MCF 10A (cell line): ENCODE measurements at regions not wholly inside any gene's neighbourhood (a gene's known extent, or its start where the extent isn't known, plus 50 kb on each side); places are given as distances from the start of the nearest gene placed in this dataset.

Experiments
- BruUV-seq: library from RNA; stranded (reverse); fragments of 400-500 nt; replicated peaks from 2 replicates; lab custom pipeline; 2021; lab: Mats Ljungman, UMichigan
- CTCF ChIA-PET: fragments of 300-600 bp; sonication (Branson Sonifier 250); formaldehyde crosslinking; extraction: SDS; loops from one replicate; lab custom pipeline; 2021; ENCODE audit warnings: antibody characterized with exemption, inconsistent platforms; lab: Yijun Ruan, JAX
- POLR2A ChIA-PET: fragments of 300-600, 350-650 bp; sonication (Branson Sonifier 250); formaldehyde crosslinking; extraction: SDS; loops from one replicate; lab custom pipeline; 2020; ENCODE audit warnings: antibody characterized with exemption, inconsistent platforms; lab: Yijun Ruan, JAX
- DNase-seq: peaks from one replicate; pipeline ENCODE4 v3.0.0-alpha.2; 2018; ENCODE audit not compliant: unreplicated experiment
- H3K27ac Mint-ChIP-seq: one replicate; pipeline ENCODE4 v1.8.0; 2022; ENCODE audit warnings: mild to moderate bottlenecking, low read depth, mixed read lengths; ENCODE audit not compliant: unreplicated experiment
- H3K27me3 Mint-ChIP-seq: one replicate; pipeline ENCODE4 v1.8.0; 2022; ENCODE audit warnings: mixed read lengths; ENCODE audit not compliant: insufficient read depth, unreplicated experiment
- H3K36me3 Mint-ChIP-seq: one replicate; pipeline ENCODE4 v1.8.0; 2022; ENCODE audit warnings: mild to moderate bottlenecking, moderate library complexity, mixed read lengths; ENCODE audit not compliant: insufficient read depth, unreplicated experiment
- H3K4me1 Mint-ChIP-seq: one replicate; pipeline ENCODE4 v1.8.0; 2022; ENCODE audit warnings: mixed read lengths; ENCODE audit not compliant: insufficient read depth, unreplicated experiment
- H3K4me3 Mint-ChIP-seq: one replicate; pipeline ENCODE4 v1.8.0; 2022; ENCODE audit warnings: mild to moderate bottlenecking, moderate library complexity, mixed read lengths; ENCODE audit not compliant: unreplicated experiment
- H3K9me3 Mint-ChIP-seq: one replicate; pipeline ENCODE4 v1.8.0; 2022; ENCODE audit warnings: mixed read lengths; ENCODE audit not compliant: unreplicated experiment
- intact Hi-C: fragments of 100-400 bp; cut with micrococcal nuclease; formaldehyde crosslinking; loops from 2 replicates; pipeline ENCODE4 v1.14.1; 2022
- TF ChIP-seq, protein P1 (sequence below): fragments of 200-600 bp; IDR thresholded peaks from one replicate; pipeline ENCODE4 v1.8.0; 2022; ENCODE audit warnings: antibody characterized with exemption, mild to moderate bottlenecking; ENCODE audit not compliant: unreplicated experiment

GRCh38 chr13:64740493-64740892, 2489.6 kb downstream of the PCDH9 start:
- peaks cover 19% of the 10 kb centered on the region for H3K9me3 Mint-ChIP-seq
- POLR2A ChIA-PET: no interaction called here
- no peaks in the 10 kb centered on the region for H3K27me3 Mint-ChIP-seq
- no TSS peak for BruUV-seq
- DNase-seq: no peak
- H3K27ac Mint-ChIP-seq: no peak overlapping the region
- intact Hi-C loops: no loop called here
- H3K36me3 Mint-ChIP-seq: peaks cover 5% of the 10 kb centered on the region
- H3K4me1 Mint-ChIP-seq: no peaks in the 10 kb centered on the region
- no peak overlapping the region for H3K4me3 Mint-ChIP-seq
- CTCF ChIA-PET: interaction anchor here (0.6 to 0.7 kb wide), 2 partner anchors 16 to 76 kb away, joined by 3 read pairs; no protein-coding TSS in a partner anchor
- TF ChIP-seq, protein P1, sequence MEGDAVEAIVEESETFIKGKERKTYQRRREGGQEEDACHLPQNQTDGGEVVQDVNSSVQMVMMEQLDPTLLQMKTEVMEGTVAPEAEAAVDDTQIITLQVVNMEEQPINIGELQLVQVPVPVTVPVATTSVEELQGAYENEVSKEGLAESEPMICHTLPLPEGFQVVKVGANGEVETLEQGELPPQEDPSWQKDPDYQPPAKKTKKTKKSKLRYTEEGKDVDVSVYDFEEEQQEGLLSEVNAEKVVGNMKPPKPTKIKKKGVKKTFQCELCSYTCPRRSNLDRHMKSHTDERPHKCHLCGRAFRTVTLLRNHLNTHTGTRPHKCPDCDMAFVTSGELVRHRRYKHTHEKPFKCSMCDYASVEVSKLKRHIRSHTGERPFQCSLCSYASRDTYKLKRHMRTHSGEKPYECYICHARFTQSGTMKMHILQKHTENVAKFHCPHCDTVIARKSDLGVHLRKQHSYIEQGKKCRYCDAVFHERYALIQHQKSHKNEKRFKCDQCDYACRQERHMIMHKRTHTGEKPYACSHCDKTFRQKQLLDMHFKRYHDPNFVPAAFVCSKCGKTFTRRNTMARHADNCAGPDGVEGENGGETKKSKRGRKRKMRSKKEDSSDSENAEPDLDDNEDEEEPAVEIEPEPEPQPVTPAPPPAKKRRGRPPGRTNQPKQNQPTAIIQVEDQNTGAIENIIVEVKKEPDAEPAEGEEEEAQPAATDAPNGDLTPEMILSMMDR: no peak

- Mint-ChIP-seq H3K27me3 (no peaks in the 10 kb centered on the region), H3K4me3 (no peak overlapping the region), H3K36me3 (no peaks in the 10 kb centered on the region), H3K9me3 (no peaks in the 10 kb centered on the region), H3K4me1 (peaks cover 6% of the 10 kb centered on the region), H3K27ac (no peak overlapping the region)
- intact Hi-C loops: no loop called here
- TF ChIP-seq, protein P1: no peak
- no TSS peak for BruUV-seq
- ChIA-PET POLR2A (no interaction called here), CTCF (interaction anchor here (0.8 kb wide), 1 partner anchor 28 kb away, joined by 4 read pairs; no protein-coding TSS in a partner anchor)
- no peak for DNase-seq
These were observed 2504.6 kb downstream of the PCDH9 start for GRCh38 chr13:64725492-64725891.

DNA sequence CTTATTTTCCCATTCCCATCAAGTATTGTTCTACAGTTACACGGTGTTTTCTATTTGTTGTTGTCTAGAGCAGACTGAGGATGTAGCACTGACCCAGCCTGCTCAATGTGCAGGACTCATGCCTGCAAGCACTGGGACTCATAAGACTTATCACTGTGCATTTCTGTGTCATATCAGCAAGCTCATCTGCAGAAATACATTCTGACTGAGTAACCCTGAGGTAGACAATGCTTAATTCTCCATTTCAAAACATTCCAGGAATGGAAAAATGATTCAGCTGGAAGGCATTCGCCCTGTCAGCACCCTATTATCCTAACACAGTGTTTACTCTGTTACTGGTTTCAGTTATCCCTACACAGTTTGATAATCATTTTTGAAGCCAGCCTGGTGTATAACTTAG, 2506.4 kb downstream of the PCDH9 start:
- intact Hi-C loops: no loop called here
- H3K4me3 Mint-ChIP-seq: no peak overlapping the region
- peaks cover 6% of the 10 kb centered on the region for H3K4me1 Mint-ChIP-seq
- DNase-seq: peak; percentile 79
- H3K27ac Mint-ChIP-seq: no peak overlapping the region
- H3K27me3 Mint-ChIP-seq: no peaks in the 10 kb centered on the region
- ChIA-PET CTCF (interaction anchor here (0.5 to 1.0 kb wide), 3 partner anchors 16 to 642 kb away, joined by 3 to 4 read pairs (median 3); no protein-coding TSS in a partner anchor), POLR2A (interaction anchor here (0.7 to 1.5 kb wide), 2 partner anchors 15 to 49 kb away, joined by 3 read pairs; no protein-coding TSS in a partner anchor)
- TF ChIP-seq, protein P1: no peak
- BruUV-seq: no TSS peak
- H3K9me3 Mint-ChIP-seq: no peaks in the 10 kb centered on the region
- no peaks in the 10 kb centered on the region for H3K36me3 Mint-ChIP-seq

DNA sequence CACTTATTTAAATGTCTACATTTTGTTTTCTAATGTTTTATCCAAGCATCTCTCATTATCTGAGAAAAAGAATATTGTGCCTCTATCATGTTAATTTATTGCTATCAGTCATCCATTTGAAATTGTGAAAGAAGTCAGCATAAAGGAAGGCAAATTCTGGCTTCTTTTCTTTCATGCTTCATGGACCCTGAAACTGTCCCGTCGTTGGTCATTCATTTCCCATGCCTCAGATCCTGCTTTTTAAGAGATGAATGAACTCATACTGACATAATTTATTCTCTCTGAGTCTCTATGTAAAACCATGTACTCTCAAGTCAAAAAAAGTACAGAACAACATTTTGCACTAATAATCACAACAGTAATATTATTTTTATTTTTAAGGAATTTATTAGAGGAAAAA, 2512.0 kb downstream of the PCDH9 start:
- intact Hi-C loops: no loop called here
- POLR2A ChIA-PET: no interaction called here
- H3K27ac Mint-ChIP-seq: no peak overlapping the region
- no peaks in the 10 kb centered on the region for H3K27me3 Mint-ChIP-seq
- no peaks in the 10 kb centered on the region for H3K4me1 Mint-ChIP-seq
- no peak for DNase-seq
- TF ChIP-seq, protein P1: no peak
- no TSS peak for BruUV-seq
- no peak overlapping the region for H3K4me3 Mint-ChIP-seq
- CTCF ChIA-PET: no interaction called here
- H3K9me3 Mint-ChIP-seq: no peaks in the 10 kb centered on the region
- no peaks in the 10 kb centered on the region for H3K36me3 Mint-ChIP-seq
